ENCODE measurements at regions not wholly inside any gene's neighbourhood (a gene's known extent, or its start where the extent isn't known, plus 50 kb on each side); places are given as distances from the start of the nearest gene placed in this dataset.

- TF ChIP-seq EZH2 (IDR thresholded peaks at IDR 0.05) (no peak), POLR2AphosphoS5 (IDR thresholded peaks at IDR 0.05; ENCODE audit: borderline replicate concordance, low read depth, low read length) (no peak)
Observed at GRCh38 chr13:90984756-90985155, 362.7 kb upstream of the MIR17HG start.
